Activated CD4-positive, alpha-beta T cell treated with anti-CD3 and anti-CD28 coated beads for 4 hours (primary cell): ENCODE measurements at regions not wholly inside any gene's neighbourhood (a gene's known extent, or its start where the extent isn't known, plus 50 kb on each side); places are given as distances from the start of the nearest gene placed in this dataset.

Experiments
- DNase-seq, 2 donors: peaks; one replicate each; pipeline ENCODE4 v3.0.0-alpha.2; 2020

GRCh38 chr21:24861471-24861870, 745.8 kb downstream of the MRPL39 start:
- DNase-seq, result no peak

- DNase-seq, result no peak
Measured at GRCh38 chr21:24856326-24856725, 751.0 kb downstream of the MRPL39 start.

- DNase-seq, result no peak
Measured at GRCh38 chr21:24852610-24853195, 754.6 kb downstream of the MRPL39 start.

GRCh38 chr21:24850121-24850520, 757.2 kb downstream of the MRPL39 start:
- no peak for DNase-seq

- DNase-seq, result no peak
Measured at GRCh38 chr21:24844671-24845070, 762.6 kb downstream of the MRPL39 start.

- no peak for DNase-seq
Measured at GRCh38 chr21:24840287-24840686, 767.0 kb downstream of the MRPL39 start.

- DNase-seq, result no peak
Measured at GRCh38 chr21:24832961-24833360, 774.3 kb downstream of the MRPL39 start.

GRCh38 chr21:24829397-24829796, 777.9 kb downstream of the MRPL39 start:
- DNase-seq, result no peak

- no peak for DNase-seq
Measured at GRCh38 chr21:24826822-24827221, 780.5 kb downstream of the MRPL39 start.

GRCh38 chr21:24825348-24825747, 781.9 kb downstream of the MRPL39 start:
- DNase-seq, result no peak

GRCh38 chr21:24824209-24824608, 783.1 kb downstream of the MRPL39 start:
- DNase-seq, result no peak

GRCh38 chr21:24823247-24823646, 784.0 kb downstream of the MRPL39 start:
- no peak for DNase-seq

- no peak for DNase-seq
Measured at GRCh38 chr21:24785033-24785432, 822.2 kb downstream of the MRPL39 start.

GRCh38 chr21:24781146-24781545, 826.1 kb downstream of the MRPL39 start:
- DNase-seq, result no peak

GRCh38 chr21:24759348-24760075, 847.8 kb downstream of the MRPL39 start:
- no peak for DNase-seq

- DNase-seq, result no peak
Measured at GRCh38 chr21:24738063-24738462, 869.2 kb downstream of the MRPL39 start.

- no peak for DNase-seq
Measured at GRCh38 chr21:24737296-24737850, 869.9 kb downstream of the MRPL39 start.

- no peak for DNase-seq
Measured at GRCh38 chr21:24730661-24731060, 876.6 kb downstream of the MRPL39 start.

GRCh38 chr21:24729568-24729967, 877.7 kb downstream of the MRPL39 start:
- DNase-seq, result no peak

- no peak for DNase-seq
Measured at GRCh38 chr21:24727803-24728440, 879.4 kb downstream of the MRPL39 start.

GRCh38 chr21:24716281-24716918, 890.9 kb downstream of the MRPL39 start:
- no peak for DNase-seq

- DNase-seq, result no peak
Measured at GRCh38 chr21:24714646-24715200, 892.6 kb downstream of the MRPL39 start.

GRCh38 chr21:24705201-24705600, 902.1 kb downstream of the MRPL39 start:
- no peak for DNase-seq
